ENCODE measurements at regions not wholly inside any gene's neighbourhood (a gene's known extent, or its start where the extent isn't known, plus 50 kb on each side); places are given as distances from the start of the nearest gene placed in this dataset.
A peak's percentile ranks its signal among the peaks of the same experiment; 100 is the strongest.

GRCh38 chr7:35581605-35582210, 113.2 kb downstream of the HERPUD2 start:
- DNase-seq (ENCODE audit: low spot score): no peak

DNA sequence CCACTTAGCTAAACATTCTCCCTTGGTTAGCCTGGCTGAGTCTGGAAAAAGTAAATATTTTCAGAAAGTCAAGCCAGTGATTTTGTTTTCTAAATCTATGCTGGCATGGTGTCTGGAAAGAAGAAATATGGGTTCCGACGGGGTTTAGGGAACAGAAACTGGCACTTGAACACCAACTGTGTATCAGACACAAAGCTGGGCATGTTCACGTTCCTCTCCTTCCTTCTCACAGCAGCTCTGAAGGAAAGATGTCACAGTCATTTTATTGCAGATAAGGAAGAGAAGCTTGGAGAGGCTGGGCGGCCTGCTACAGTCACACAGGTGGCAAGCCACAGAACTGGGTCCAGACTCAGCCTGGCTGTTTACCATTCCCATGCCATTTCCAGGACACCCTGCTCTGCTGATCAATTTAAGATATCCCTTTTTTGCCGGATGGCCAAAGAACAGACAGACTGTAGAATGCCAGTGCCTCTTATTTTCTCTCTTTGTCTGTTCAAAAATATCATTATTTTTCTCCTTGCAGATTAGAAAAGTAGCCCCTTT, 118.8 kb downstream of the HERPUD2 start:
- DNase-seq (ENCODE audit: low spot score): no peak

DNA sequence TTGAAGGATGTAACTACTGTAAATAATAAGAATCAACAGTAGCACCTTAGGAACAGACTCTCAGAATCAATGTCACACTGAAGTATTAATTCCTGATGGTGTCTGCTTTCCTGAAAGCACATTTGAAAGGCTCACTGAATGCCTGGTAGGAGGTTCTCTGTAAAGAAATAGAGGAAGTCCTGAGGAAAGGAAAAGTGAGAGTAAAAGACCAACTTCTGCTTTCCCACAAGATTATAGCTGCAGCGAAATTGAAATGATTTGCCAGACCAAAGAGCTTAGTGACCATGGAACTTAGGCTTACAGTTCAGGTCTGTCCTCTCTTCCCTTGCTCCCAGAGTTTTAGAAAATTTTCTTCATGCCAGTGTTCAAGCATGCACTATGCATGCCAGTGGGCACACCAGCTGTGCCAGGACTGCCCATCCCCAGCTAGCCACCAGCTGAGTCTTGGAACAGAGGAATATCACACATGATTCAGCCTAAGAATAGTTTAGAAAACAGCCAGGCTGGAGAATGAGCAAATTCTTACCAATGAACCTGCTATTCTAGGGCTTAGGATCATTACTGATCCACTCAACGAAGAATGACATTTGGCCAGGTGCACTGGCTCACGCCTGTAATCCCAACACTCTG, 123.2 kb downstream of the HERPUD2 start:
- no peak for DNase-seq (ENCODE audit: low spot score)

- DNase-seq (ENCODE audit: low spot score): no peak
Measured at GRCh38 chr7:35570937-35571336, 124.0 kb downstream of the HERPUD2 start.

DNA sequence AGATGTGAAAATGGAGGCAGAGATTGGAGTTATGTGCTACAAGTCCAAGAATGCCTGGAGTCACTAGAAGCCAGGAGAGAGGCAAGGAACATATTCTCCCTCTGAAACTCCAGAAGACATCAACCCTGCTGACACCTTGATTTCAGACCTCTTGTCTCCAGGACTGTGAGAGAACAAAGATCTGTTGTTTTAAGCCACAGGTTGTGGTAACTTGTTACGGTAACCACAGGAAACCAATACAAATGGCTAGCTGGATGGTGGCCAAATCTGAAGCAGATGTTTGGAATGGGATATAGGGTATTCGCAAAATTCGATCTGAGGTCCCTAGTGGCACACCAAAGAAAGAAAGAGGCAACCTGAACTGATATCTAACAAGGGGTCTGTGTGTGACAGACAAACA, 129.0 kb downstream of the HERPUD2 start:
- no peak for DNase-seq (ENCODE audit: low spot score)

DNA sequence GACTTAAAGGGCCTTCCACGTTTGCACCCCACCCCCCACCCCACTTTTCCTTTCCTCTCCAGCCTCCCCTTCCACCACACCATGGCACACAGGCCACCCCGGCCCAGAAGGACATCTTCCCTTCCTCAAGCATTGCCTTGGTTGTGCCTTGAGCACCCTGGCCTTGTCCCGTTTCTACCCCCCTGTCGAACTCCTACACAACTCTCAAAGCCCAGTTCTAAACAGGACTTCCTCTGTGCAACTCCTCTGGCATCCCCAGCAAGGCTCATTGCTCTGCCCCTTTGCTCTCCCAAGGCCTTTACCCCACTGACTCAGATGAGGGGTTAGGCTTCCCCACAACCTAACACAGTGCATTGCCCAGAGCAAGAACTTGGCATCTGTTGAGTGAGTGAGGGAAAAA, 136.1 kb downstream of the HERPUD2 start:
- DNase-seq (ENCODE audit: low spot score): no peak

DNA sequence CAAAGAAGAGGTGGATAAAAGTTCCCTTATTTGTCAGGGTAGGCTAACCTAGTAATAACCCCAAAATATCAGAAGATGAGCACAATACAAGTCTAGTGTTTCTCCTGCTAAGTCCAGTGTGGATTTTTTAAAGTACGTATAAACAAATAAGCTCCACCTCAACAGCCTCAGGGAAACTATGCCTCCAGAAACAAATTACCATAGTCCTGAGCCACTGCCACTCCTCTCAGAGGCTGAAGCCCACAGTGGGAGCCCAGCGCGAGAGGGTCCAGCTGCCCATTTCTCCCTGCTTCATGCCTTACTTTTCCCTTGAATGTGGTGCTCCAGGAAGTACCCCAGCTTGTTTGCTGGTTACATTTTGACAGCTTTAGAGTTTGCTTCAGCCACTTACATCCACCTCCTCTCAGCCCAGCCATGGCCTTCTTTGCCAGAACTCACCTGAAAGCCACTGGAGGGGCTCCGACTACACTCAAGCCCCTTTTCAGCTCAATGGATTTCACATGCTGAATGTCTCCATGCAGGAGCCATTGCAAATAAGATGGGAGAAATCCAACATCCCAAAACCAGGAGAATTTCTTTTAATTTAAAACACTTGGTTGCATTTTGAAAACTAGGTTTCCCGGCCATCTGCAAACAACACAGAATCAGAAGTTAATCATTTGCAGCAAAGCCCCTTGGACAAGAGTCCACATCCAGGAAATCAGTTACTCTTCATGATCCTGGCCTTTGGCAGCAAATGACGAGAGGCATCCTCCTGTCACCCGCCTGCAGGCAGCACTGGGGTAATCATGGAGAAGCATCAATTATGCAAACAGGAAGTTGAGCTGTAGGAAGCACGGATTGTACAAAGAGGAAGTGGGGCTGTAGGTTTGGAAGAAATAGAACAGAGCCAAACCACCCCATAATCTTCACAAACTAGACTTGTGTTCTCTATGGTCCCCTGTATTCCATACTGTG, 138.1 kb downstream of the HERPUD2 start:
- no peak for DNase-seq (ENCODE audit: low spot score)

DNA sequence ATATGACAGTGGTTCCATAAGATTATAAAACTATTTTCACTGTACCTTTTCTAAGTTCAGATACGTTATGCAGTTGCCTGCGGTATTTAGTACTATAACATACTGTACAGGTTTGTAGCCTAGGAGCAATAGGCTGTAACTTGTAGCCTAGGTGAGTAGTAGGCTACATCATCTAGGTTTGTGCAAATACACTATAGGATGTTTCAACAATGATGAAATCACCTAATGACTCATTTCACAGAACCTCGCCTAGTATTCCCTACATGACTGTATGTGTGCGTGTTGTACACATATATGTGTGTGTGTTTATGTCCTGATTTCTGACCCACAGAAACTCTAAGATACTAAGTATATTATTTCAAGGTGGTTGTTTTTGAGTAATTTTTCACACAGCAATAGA, 139.0 kb downstream of the HERPUD2 start:
- DNase-seq (ENCODE audit: low spot score): peak; percentile 13

DNA sequence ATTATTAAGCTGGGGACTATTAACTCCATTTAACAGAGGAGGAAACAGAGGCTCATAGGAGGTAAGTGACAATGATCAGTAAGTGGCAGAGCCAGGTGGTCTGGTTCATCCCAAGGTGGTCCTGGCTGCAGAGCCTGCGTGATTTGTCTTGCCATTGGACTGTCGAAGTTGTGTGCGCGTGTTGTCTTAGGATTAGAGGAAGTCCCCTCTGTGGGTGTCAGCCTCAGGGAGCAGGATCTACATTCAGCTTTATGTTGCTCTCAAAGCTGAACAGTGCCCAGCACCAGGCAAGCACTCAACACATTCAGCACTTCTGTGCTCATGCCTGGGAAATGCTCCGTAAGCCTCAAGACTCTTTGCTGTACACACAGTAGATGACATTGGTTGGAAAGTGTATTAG, 139.5 kb downstream of the HERPUD2 start:
- no peak for DNase-seq (ENCODE audit: low spot score)

DNA sequence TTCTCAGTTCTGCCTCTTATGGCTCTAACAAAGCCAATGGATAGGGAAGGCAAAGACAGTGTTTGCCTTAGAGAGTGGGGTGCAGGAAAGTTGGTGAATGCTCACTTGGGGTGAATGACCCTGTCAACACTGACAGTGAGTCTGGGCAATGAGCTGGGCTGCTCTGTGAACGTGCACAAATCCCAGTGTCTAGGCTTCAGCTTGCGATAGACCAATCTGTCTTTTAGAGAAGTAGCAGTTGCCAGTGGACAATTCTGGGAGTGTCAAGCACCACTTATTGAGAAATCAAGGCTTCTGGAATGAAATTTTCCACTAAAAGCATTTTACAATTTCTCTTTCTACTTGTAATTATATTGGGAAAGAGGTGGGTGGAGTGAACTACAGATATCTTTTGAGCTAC, 141.4 kb downstream of the HERPUD2 start:
- no peak for DNase-seq (ENCODE audit: low spot score)

GRCh38 chr7:35552691-35553090, 142.2 kb downstream of the HERPUD2 start:
- no peak for DNase-seq (ENCODE audit: low spot score)

- no peak for DNase-seq (ENCODE audit: low spot score)
Measured at GRCh38 chr7:35551321-35552081, 143.4 kb downstream of the HERPUD2 start.

DNA sequence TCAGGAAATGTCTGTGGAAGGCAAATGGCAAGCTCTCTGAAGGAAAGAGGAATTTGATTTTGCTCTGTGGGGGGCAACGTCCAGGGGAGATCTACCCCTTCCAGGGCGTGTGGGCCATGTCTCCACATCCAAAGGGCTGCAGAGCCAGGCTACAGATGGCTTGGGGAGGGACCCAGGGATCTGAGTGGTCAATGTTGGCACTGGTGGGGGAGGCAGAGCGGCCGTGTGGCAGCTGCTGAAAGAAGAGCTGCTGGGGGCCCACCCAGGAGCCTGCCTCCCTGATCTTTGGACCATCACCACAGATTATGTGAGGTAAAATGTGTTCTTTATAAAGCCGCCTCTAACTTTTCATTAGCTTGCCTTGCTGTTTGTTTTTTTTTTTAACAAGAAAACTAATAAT, 144.1 kb downstream of the HERPUD2 start:
- DNase-seq (ENCODE audit: low spot score): no peak

- DNase-seq (ENCODE audit: low spot score): no peak
Measured at GRCh38 chr7:35549781-35550180, 145.2 kb downstream of the HERPUD2 start.

GRCh38 chr7:35548291-35548690, 146.6 kb downstream of the HERPUD2 start:
- DNase-seq (ENCODE audit: low spot score): no peak

DNA sequence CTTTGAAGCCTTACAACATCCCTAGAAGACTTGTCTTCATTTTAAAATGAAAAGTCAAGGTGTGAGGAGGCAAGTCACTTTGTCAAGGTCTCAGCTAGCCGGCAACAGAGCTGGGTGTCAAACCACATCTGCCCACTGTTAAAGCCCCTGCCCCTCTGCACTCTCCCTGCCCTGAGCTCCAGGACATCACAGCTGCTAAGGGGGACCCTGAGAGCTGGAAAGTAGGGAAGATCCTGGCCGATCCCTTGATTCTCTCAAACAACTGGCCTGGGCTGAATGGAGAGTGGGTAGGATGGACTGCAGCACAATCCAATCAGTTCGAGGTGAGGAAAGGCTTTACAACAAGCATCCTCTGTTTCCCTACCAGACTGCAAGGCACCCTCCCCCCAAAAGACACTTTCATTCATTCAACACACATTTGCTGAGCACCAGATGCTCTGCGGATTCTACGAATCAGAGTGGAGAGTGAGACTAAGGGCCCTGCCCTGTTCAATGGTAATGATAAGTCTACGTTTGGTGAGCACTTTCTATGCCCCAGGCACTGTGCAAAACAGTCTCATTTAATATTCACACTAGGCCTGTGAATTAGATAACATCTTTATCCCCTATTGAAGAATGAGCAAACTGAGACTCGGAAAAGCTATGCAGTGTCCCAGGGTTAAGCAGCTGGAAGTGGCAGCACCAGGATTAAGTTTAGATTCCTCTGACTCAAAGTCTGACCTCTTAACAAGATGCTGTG, 148.1 kb downstream of the HERPUD2 start:
- DNase-seq (ENCODE audit: low spot score): no peak

DNA sequence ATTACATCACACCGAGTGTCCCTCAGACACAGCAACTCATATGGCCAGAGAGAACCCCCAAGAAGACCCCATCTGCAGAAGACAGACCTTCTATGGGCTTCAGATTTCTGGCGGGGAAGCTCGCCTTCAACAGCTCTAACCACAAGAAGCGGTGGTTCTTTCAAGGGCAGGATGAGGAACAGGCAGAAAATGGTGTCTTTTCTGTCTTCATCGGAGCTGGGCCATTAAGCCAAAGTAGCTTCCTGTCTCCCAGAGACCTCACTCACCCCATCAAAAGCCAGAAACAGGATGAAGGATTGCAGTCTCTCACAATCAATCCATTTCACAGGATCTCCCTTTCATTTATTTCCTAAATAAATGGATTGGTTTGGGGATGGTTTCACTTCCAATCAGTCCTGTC, 149.1 kb downstream of the HERPUD2 start:
- no peak for DNase-seq (ENCODE audit: low spot score)

- DNase-seq (ENCODE audit: low spot score): no peak
Measured at GRCh38 chr7:35544028-35544742, 150.8 kb downstream of the HERPUD2 start.

DNA sequence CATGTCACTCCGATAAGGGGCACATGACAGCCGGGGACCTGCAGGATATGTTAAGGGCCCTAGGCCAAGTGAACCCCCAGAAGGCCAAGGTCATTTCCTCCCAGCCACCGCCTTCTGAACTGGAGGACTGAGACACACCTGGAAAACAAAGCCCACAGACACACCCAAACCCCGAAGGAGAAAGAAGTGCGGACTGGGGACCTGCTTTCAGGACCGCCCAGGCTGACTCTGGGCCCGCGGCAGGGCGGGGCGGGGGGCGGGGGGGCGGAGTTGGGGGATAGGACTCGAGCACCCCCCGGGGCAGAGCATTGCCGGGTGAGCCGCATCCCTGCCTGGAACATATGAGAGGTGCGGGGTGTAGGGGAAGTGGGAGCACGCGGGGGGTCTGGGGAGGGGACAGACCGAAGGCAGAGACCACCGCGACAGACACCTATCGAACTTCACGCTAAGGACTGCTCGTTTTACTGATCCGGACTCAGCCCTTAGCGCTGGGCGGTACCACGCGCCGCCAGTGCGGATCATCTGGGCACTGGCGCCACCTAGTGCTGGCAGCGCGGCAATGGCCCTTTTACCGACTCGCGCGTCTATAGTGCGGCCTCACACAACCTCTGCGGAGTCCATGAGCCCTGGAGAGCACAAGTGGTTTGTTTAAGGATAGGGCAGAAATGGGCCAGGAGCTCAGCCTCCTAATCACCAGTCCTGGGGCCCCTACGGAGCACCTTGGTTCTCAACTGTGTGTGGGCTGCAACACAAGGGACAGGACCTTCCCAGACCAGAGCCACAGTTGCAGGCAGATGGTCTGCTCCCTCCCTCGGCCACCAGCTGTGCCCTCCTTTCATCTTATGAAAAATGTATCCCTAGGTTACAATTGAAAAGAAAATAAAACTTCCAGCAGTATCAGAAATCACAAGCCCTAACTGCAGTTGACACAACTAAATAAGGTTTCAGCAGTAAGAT, 157.6 kb downstream of the HERPUD2 start:
- peak; percentile 73 for DNase-seq (ENCODE audit: low spot score)

Data from A172 (cell line).